AG09309 (cell line): ENCODE measurements at regions not wholly inside any gene's neighbourhood (a gene's known extent, or its start where the extent isn't known, plus 50 kb on each side); places are given as distances from the start of the nearest gene placed in this dataset.
"Not testable (repeated sequence)": the region's sequence is repeated elsewhere in the genome, so short reads cannot be mapped to it uniquely, and the experiment has no call there.

ENCODE experiments used
- DNase-seq: peaks from one replicate; pipeline ENCODE4 v3.0.0-alpha.2; 2010; ENCODE audit warnings: low read depth
- H3K4me3 ChIP-seq: 2 replicates; pipeline ENCODE4 v1.5.1; 2011; ENCODE audit warnings: mild to moderate bottlenecking, low read depth, low read length, moderate library complexity; ENCODE audit not compliant: control insufficient read depth
- TF ChIP-seq, protein P1 (sequence below): IDR thresholded peaks from 2 replicates; pipeline ENCODE4 v1.5.1; 2011; ENCODE audit warnings: mild to moderate bottlenecking, low read depth, low read length, inconsistent platforms; ENCODE audit not compliant: insufficient read depth, control insufficient read depth; ENCODE audit errors: missing control alignments

DNA sequence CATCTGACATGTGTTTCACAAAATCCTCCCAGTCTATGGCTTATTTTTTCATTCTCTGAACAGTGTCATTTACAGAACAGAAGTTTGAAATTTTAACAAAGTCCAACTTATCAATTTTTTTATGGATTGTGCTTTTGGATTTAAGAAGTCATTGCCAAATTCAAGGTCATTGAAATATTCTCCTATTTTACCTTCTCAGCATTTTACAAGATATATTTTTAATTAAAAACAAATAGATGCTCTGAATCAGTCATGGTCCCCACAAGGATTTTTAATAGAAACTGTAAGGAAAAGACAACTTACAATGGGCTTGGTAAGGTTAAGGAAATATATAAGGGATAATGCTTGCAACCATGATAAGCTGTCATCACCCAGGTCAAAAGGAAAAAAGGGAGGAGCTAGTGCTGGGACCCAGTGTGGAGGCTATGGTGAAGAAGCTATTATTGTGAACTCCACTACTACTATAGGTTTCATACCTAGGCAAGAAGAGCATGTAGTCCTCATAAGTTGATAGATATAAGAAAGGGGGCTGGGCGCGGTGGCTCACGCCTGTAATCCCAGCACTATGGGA lies 144.5 kb upstream of the KCNJ15 start:
- TF ChIP-seq, protein P1, sequence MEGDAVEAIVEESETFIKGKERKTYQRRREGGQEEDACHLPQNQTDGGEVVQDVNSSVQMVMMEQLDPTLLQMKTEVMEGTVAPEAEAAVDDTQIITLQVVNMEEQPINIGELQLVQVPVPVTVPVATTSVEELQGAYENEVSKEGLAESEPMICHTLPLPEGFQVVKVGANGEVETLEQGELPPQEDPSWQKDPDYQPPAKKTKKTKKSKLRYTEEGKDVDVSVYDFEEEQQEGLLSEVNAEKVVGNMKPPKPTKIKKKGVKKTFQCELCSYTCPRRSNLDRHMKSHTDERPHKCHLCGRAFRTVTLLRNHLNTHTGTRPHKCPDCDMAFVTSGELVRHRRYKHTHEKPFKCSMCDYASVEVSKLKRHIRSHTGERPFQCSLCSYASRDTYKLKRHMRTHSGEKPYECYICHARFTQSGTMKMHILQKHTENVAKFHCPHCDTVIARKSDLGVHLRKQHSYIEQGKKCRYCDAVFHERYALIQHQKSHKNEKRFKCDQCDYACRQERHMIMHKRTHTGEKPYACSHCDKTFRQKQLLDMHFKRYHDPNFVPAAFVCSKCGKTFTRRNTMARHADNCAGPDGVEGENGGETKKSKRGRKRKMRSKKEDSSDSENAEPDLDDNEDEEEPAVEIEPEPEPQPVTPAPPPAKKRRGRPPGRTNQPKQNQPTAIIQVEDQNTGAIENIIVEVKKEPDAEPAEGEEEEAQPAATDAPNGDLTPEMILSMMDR, result no peak
- H3K4me3 ChIP-seq, result no peak overlapping the region
- DNase-seq, result no peak

DNA sequence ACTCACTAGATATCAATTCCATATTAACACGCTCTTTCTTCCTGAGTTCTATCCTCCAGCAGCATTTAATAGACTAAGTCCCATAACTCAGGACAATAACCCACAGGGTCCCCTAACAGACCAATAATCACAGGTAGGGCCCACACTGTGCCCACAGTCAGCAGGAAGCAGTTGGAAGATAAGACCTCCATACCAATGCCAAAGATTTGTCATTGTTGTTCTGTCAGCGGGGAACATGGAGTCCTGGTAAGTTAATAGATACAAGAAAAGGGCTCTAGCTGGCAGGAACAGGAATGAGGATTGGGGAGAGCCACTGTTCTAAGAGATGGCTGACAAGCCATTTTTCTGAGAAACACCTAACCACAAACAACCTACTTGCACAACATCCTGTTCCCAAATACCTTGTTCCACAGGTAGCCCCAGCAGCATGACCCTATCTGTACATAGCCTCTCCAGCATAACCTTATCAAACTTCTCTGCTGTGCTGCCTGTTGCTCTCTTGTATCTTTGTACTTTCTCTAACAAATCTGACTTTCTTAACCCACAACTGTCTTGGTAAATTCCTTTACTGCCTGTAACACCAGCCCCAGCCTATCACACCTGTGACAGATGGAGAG lies 142.0 kb upstream of the KCNJ15 start:
- H3K4me3 ChIP-seq, result no peak overlapping the region
- no peak for DNase-seq
- TF ChIP-seq, protein P1, result no peak

DNA sequence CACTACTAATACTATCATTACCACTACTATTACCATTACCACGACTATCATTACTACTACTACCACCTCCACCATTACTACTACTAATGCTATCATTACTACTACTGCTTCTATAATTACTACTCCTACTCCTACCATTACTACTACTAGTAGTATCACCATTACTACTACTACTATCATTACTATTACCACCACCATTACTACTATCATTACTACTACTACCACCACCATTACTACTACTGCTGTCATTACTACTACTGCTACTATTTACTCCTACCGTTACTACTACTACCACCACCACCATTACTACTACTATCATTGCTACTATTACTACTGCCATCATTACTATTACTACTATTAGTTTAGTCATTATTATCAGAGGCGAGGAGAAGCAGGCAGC lies 140.9 kb upstream of the KCNJ15 start:
- TF ChIP-seq, protein P1, result no peak
- H3K4me3 ChIP-seq, result no peak overlapping the region
- no peak for DNase-seq

DNA sequence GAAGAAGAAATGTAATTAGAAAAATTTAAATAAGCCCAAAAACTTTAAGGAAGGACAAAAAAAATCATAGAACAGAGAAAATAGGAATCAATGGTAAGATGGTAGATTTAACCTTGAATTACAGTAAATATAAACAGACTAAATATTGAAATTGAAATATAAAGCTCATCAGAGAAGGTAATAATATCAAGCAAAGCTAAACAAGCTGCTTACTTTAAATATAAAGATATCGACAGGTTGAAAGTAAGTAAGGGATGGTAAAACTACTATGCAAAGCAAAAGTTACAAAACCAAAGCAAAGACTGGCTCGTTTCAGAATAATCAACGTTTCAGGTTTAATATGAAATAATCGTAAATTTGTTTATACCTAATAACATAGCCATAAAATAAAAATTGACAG lies 137.0 kb upstream of the KCNJ15 start:
- DNase-seq, result no peak
- TF ChIP-seq, protein P1, result no peak
- no peak overlapping the region for H3K4me3 ChIP-seq

DNA sequence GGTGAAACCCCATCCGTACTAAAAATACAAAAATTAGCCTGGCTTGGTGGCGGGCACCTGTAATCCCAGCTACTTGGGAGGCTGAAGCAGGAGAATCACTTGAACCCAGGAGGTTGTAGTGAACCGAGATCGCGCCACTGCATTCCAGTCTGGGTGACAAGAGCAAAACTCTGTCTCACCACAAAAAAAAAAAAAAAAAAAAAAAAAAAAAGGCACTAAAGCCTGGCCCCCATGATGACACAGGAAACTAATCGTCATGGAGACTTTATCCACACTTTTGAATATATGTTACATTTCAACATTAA lies 136.2 kb upstream of the KCNJ15 start:
- not testable (repeated sequence) for DNase-seq, H3K4me3 ChIP-seq

DNA sequence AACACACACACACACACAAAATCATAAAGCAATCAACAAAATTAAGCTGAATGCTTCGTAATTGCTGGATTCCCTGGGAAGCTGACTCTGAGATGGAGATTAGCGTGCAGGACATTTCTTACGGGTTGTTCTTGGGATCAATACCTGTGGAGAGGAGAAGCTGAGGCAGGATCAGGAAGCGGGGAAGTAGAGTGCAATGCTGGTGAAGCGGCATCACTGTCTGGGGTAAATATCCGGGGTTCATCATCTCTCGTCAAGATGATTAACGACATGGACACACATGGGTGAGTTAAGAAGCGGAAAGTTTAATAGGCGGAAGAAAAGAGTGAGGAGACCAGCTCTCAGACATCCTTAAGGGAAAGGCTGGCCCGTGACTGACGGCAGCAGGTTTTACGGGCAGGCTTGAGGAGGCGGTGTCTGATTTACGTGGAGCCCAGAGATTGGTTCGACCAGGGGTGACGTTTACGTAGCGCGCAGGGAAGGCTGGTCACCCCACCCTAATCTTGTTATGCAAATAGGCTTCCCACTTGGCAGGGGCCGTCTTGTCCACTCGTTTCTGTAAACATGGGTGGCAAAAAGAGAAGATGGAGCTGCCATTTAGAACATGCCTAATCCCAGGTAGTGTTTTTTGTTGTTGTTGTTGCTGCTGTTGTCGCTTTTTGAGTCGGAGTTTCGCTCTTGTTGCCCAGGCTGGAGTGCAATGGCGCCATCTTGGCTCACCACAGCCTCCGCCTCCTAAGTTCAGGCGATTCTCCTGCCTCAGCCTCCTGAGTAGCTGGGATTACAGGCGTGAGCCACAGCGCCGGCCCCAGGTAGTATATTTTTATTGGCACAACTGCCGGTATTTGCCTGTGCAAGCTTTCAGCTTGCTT lies 135.6 kb upstream of the KCNJ15 start:
- TF ChIP-seq, protein P1, result no peak
- no peak overlapping the region for H3K4me3 ChIP-seq
- DNase-seq, result no peak
